Skeletal muscle tissue (tissue), 3 donors: ENCODE measurements at regions not wholly inside any gene's neighbourhood (a gene's known extent, or its start where the extent isn't known, plus 50 kb on each side); places are given as distances from the start of the nearest gene placed in this dataset.

ENCODE experiments used
- H3K27ac ChIP-seq: one replicate; pipeline ENCODE4 v1.7.0; 2013; ENCODE audit warnings: mild to moderate bottlenecking, low read depth, low read length, inconsistent platforms
- H3K27me3 ChIP-seq, 3 donors: one replicate each; pipeline ENCODE4 v1.7.0; 2013; ENCODE audit warnings: low read length in 3 of 3; ENCODE audit not compliant: control insufficient read depth in 3 of 3, insufficient read depth in 3 of 3
- H3K36me3 ChIP-seq, 3 donors: one replicate each; pipeline ENCODE4 v1.7.0; 2013; ENCODE audit warnings: low read length in 3 of 3; ENCODE audit not compliant: control insufficient read depth in 3 of 3, insufficient read depth in 3 of 3
- H3K4me1 ChIP-seq, 3 donors: one replicate each; pipeline ENCODE4 v1.7.0; 2013; ENCODE audit warnings: low read length in 3 of 3, mild to moderate bottlenecking in 3 of 3; ENCODE audit not compliant: control insufficient read depth in 3 of 3, insufficient read depth in 3 of 3
- H3K4me3 ChIP-seq, 3 donors: one replicate each; pipeline ENCODE4 v1.7.0; 2013; ENCODE audit warnings: low read length in 3 of 3
- H3K9ac ChIP-seq, 3 donors: one replicate each; pipeline ENCODE4 v1.7.0; 2013; ENCODE audit warnings: low read length in 3 of 3, mild to moderate bottlenecking in 3 of 3, moderate library complexity in 2 of 3, low read depth in 1 of 3
- H3K9me3 ChIP-seq, 3 donors: one replicate each; pipeline ENCODE4 v1.7.0; 2013; ENCODE audit warnings: low read length in 3 of 3; ENCODE audit not compliant: control insufficient read depth in 3 of 3
- donor health status: Osteomylitis.

DNA sequence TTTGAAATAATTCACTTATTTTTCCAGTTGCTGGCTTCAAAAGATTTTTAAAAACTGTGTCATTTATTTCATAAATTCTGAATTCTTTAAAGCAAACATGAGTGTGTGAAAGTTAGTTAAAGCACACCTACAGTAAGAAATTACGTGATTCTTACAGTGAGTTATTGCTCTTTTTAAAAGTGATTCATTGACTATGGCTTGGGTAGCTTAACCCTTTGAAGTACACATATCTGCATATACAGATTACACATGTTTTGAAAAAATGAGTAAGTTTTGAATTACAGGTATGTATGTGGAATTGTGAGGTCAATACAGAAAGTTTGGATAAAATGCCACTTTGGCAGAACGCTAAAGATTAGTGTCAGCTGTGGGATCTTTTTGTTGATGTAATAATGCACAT lies 64.5 kb upstream of the MBNL1 start:
- peak overlapping the region in 2 of 3 donors; percentile 46 to 61 for H3K4me3 ChIP-seq

GRCh38 chr3:152205097-152205593 lies 63.6 kb upstream of the MBNL1 start:
- Histone ChIP-seq H3K27me3 (no peaks in the 10 kb centered on the region), H3K4me3 (peak overlapping the region in 1 of 3 donors; percentile 32), H3K36me3 (no peaks in the 10 kb centered on the region), H3K27ac (peak overlapping the region; percentile 52), H3K4me1 (no peaks in the 10 kb centered on the region), H3K9me3 (no peaks in the 10 kb centered on the region), H3K9ac (peak overlapping the region in 1 of 3 donors; percentile 60)

More for the DNA sequence above, 64.5 kb upstream of the MBNL1 start:
- Histone ChIP-seq H3K9ac (peak overlapping the region in 2 of 3 donors; percentile 39 to 47), H3K9me3 (no peaks in the 10 kb centered on the region), H3K27me3 (no peaks in the 10 kb centered on the region), H3K4me1 (peaks cover 0 to 5% (median 0%) of the 10 kb centered on the region in 3 donors), H3K27ac (peak overlapping the region; percentile 62), H3K36me3 (no peaks in the 10 kb centered on the region)

DNA sequence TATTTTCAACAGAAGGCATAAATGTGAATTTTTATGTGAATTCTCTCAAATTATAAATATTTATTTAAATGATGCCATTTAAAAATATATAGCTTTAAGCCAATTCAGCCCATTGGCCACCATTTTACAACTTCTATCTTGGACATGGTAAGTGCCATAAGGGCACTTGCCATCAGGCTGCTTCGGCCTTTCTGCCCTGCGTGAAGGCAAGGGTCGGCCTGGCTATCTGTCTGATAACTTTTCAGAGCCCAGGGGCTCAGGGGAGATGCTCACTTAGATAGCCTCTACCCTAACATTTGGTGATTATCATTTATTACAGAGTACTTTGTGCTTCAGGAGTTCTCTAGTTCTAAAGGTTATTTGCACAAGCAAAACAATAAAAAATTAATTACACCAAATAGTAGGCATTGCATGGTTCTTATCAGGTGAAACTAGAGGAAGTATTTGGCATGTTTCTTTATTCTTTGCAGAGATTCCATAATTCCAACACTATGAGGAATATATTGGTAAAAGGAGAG lies 62.4 kb upstream of the MBNL1 start:
- no peak overlapping the region for H3K4me3 ChIP-seq
- no peaks in the 10 kb centered on the region for H3K4me1 ChIP-seq
- no peaks in the 10 kb centered on the region for H3K27me3 ChIP-seq
- no peak overlapping the region for H3K27ac ChIP-seq
- no peaks in the 10 kb centered on the region for H3K9me3 ChIP-seq
- no peak overlapping the region for H3K9ac ChIP-seq
- H3K36me3 ChIP-seq = no peaks in the 10 kb centered on the region

DNA sequence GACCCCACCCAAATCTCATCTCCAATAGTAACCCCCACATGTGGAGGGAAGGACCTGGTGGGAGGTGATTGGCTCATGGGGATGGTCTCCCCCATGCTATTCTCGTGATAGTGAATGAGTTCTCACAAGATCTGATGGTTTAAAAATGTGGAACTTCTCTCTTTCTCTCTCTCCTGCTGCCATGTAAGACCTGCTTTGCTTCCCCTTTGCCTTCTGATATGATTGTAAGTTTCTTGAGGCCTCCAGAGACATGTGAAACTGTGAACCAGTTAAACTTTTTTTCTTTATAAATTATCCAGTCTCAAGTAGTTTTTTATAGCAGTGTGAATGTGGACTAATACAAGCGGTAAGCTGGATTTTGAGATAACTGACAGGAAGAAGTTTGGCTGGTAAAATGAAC lies 60.3 kb upstream of the MBNL1 start:
- H3K9ac ChIP-seq = no peak overlapping the region
- no peaks in the 10 kb centered on the region for H3K36me3 ChIP-seq
- H3K4me1 ChIP-seq = peaks cover 0 to 2% (median 0%) of the 10 kb centered on the region in 3 donors
- H3K9me3 ChIP-seq = no peaks in the 10 kb centered on the region
- no peaks in the 10 kb centered on the region for H3K27me3 ChIP-seq
- no peak overlapping the region for H3K27ac ChIP-seq
- H3K4me3 ChIP-seq = no peak overlapping the region

GRCh38 chr3:152209060-152209459 lies 59.7 kb upstream of the MBNL1 start:
- Histone ChIP-seq H3K27ac (no peak overlapping the region), H3K9ac (no peak overlapping the region), H3K9me3 (no peaks in the 10 kb centered on the region), H3K4me3 (no peak overlapping the region), H3K4me1 (peaks cover 0 to 3% (median 0%) of the 10 kb centered on the region in 3 donors), H3K27me3 (no peaks in the 10 kb centered on the region), H3K36me3 (no peaks in the 10 kb centered on the region)

DNA sequence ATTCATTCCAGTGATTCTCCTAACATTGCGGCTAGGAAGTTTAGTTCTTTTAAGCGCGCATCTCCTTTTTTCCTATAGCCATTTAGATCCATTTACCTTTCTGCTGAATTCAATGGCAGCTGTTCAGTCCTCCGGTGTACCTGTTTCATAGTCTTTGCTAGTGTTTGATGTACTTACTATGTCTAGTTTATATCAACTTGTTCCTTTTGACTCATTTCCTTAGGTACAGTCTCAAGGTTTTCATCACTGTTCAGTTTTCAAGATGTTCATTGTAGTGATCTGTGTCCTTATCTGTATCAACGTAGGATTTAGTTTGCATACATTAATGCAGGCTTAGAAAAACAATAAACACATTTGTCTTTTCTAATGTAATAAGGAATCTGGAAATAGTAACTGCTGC lies 59.0 kb upstream of the MBNL1 start:
- H3K4me3 ChIP-seq = no peak overlapping the region
- H3K27me3 ChIP-seq = no peaks in the 10 kb centered on the region
- no peaks in the 10 kb centered on the region for H3K9me3 ChIP-seq
- H3K4me1 ChIP-seq = peaks cover 0 to 3% (median 0%) of the 10 kb centered on the region in 3 donors
- H3K27ac ChIP-seq = no peak overlapping the region
- no peaks in the 10 kb centered on the region for H3K36me3 ChIP-seq
- H3K9ac ChIP-seq = no peak overlapping the region

DNA sequence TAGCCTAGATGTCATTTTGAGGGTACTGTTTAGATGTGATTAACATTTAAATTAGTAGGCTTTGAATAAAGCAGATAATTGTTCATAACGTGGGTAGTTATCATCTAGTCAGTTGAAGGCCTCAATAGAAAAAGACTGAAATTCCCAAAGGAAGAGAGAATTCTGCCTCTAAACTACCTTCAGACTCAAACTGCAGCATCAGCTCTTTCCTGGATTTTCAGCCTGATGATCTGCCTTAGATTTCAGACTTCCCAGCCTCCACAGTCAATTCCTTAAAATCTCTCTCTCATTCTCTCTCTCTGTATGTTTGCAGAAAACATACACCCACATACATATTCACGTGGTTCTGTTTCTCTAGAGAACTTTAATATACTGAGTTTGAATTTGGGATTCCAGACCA lies 58.0 kb upstream of the MBNL1 start:
- no peaks in the 10 kb centered on the region for H3K27me3 ChIP-seq
- no peak overlapping the region for H3K9ac ChIP-seq
- no peak overlapping the region for H3K27ac ChIP-seq
- no peaks in the 10 kb centered on the region for H3K9me3 ChIP-seq
- no peaks in the 10 kb centered on the region for H3K36me3 ChIP-seq
- H3K4me3 ChIP-seq = no peak overlapping the region
- H3K4me1 ChIP-seq = peaks cover 0 to 3% (median 0%) of the 10 kb centered on the region in 3 donors

DNA sequence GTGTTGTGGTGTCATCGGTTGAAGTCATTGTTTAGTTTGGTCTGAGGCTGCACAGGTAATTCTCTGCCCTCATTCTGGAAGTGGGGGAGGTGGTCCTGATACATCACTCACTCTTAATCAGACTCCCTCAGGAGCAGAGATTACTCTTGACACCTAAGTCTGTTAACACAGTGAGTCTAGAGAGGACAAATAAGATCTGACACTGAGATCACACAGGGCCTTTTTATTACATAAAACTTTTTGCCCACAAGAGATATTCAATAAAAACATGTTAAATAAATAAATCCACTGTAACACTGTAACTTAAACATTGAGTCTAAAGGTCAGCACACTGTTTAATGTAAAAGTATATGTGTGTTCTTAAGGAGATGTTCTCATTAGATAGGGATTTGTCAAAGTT lies 57.1 kb upstream of the MBNL1 start:
- H3K4me3 ChIP-seq = no peak overlapping the region
- no peaks in the 10 kb centered on the region for H3K27me3 ChIP-seq
- H3K36me3 ChIP-seq = no peaks in the 10 kb centered on the region
- H3K9me3 ChIP-seq = no peaks in the 10 kb centered on the region
- H3K9ac ChIP-seq = no peak overlapping the region
- no peak overlapping the region for H3K27ac ChIP-seq
- peaks cover 0 to 3% (median 0%) of the 10 kb centered on the region in 3 donors for H3K4me1 ChIP-seq

DNA sequence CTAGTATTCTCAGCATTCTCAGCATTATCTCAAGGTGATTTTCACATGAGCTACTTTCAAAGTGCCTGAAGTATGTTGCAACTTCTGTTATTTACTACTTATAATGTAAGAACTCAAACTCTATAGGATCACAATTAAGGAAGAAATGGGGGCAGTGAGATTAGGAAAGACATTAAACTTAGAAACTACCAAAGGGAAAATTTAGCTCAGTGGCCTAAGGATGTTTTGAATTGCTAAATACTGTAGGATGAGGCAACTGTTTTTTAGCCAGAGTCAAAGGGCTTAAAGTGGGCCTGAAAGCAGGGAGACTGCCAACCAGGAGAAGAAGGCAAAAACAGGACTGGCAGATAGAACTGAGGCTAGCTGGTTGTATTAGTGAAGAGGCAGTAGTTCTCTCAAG lies 55.5 kb upstream of the MBNL1 start:
- H3K4me3 ChIP-seq = no peak overlapping the region
- no peaks in the 10 kb centered on the region for H3K27me3 ChIP-seq
- peaks cover 0 to 3% (median 0%) of the 10 kb centered on the region in 3 donors for H3K4me1 ChIP-seq
- H3K27ac ChIP-seq = no peak overlapping the region
- H3K9me3 ChIP-seq = no peaks in the 10 kb centered on the region
- no peaks in the 10 kb centered on the region for H3K36me3 ChIP-seq
- no peak overlapping the region for H3K9ac ChIP-seq

- no peak overlapping the region for H3K9ac ChIP-seq
- H3K27ac ChIP-seq = no peak overlapping the region
- H3K36me3 ChIP-seq = no peaks in the 10 kb centered on the region
- no peaks in the 10 kb centered on the region for H3K27me3 ChIP-seq
- peaks cover 0 to 5% (median 0%) of the 10 kb centered on the region in 3 donors for H3K4me1 ChIP-seq
- no peaks in the 10 kb centered on the region for H3K9me3 ChIP-seq
- H3K4me3 ChIP-seq = no peak overlapping the region
Measured at GRCh38 chr3:152213938-152214337, 54.8 kb upstream of the MBNL1 start.
